Neural cell (in vitro differentiated cells): ENCODE measurements at regions not wholly inside any gene's neighbourhood (a gene's known extent, or its start where the extent isn't known, plus 50 kb on each side); places are given as distances from the start of the nearest gene placed in this dataset.

Experiments
- CTCF ChIP-seq: fragments of 450-650 bp; IDR thresholded peaks from 2 replicates; pipeline ENCODE4 v1.5.1; 2014; ENCODE audit warnings: antibody characterized with exemption, mild to moderate bottlenecking, moderate library complexity; ENCODE audit not compliant: poor library complexity, severe bottlenecking
- EP300 ChIP-seq: fragments of 450-650 bp; conservative IDR thresholded peaks from 2 replicates; pipeline ENCODE4 v1.6.1; 2014; ENCODE audit warnings: antibody characterized with exemption, mild to moderate bottlenecking, moderate library complexity; ENCODE audit not compliant: poor library complexity, severe bottlenecking
- EZH2 ChIP-seq: fragments of 200-600, 300-800 bp; shearing (Covaris generic), sonication (generic); IDR thresholded peaks from 2 replicates; pipeline ENCODE4 v1.6.1; 2014; ENCODE audit warnings: antibody characterized with exemption, low read length, borderline replicate concordance, mild to moderate bottlenecking; ENCODE audit not compliant: insufficient read depth, poor library complexity, severe bottlenecking
- MXI1 ChIP-seq: fragments of 450-650 bp; conservative IDR thresholded peaks from 2 replicates; pipeline ENCODE4 v1.6.1; 2014; ENCODE audit warnings: antibody characterized with exemption, mild to moderate bottlenecking; ENCODE audit not compliant: poor library complexity, severe bottlenecking
- POLR2AphosphoS5 ChIP-seq: IDR thresholded peaks from 2 replicates; pipeline ENCODE4 v1.6.1; 2012
- RAD21 ChIP-seq: fragments of 450-650 bp; conservative IDR thresholded peaks from 2 replicates; pipeline ENCODE4 v1.6.1; 2014; ENCODE audit warnings: antibody characterized with exemption, mild to moderate bottlenecking, moderate library complexity
- REST ChIP-seq: IDR thresholded peaks from 2 replicates; pipeline ENCODE4 v1.6.1; 2012; ENCODE audit warnings: borderline replicate concordance
- SMC3 ChIP-seq: fragments of 450-650 bp; conservative IDR thresholded peaks from 2 replicates; pipeline ENCODE4 v1.6.1; 2014; ENCODE audit warnings: antibody characterized with exemption, mild to moderate bottlenecking, moderate library complexity; ENCODE audit not compliant: poor library complexity
- TAF1 ChIP-seq: IDR thresholded peaks from 2 replicates; pipeline ENCODE4 v1.6.1; 2012; ENCODE audit warnings: low read depth

GRCh38 chr16:26673011-26673410, 393.7 kb upstream of the C16orf82 start:
- TF ChIP-seq MXI1 (no peak), CTCF (no peak), EP300 (no peak), EZH2 (no peak), TAF1 (no peak), REST (no peak), RAD21 (no peak), SMC3 (no peak), POLR2AphosphoS5 (no peak)
